ENCODE measurements at regions not wholly inside any gene's neighbourhood (a gene's known extent, or its start where the extent isn't known, plus 50 kb on each side); places are given as distances from the start of the nearest gene placed in this dataset.

DNA sequence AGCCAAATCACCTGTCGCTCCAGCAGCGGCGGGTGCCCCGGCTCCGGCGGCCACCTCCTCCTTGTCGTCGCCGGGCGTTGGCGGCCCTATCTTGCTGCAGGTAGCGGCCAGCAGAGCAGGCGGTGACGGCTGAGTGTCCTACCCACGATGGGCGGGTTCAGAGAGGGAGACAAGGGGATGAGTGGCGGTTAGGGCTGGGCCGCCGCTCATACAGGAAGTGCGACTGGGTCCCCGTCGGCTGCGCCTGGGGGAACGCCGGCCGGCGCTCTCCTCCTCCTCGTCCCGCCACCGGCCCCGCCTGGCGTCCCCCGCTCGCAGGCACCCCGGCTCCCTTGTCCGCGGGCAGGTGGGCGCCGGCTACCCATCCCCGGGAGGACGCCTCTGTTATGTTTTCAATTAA is 1692.0 kb downstream of the SLITRK5 start:
- H3K27me3 Mint-ChIP-seq (ENCODE audit: unreplicated experiment): no peaks in the 10 kb centered on the region
- DNase-seq (ENCODE audit: low spot score): no peak
- TF ChIP-seq, protein P1, sequence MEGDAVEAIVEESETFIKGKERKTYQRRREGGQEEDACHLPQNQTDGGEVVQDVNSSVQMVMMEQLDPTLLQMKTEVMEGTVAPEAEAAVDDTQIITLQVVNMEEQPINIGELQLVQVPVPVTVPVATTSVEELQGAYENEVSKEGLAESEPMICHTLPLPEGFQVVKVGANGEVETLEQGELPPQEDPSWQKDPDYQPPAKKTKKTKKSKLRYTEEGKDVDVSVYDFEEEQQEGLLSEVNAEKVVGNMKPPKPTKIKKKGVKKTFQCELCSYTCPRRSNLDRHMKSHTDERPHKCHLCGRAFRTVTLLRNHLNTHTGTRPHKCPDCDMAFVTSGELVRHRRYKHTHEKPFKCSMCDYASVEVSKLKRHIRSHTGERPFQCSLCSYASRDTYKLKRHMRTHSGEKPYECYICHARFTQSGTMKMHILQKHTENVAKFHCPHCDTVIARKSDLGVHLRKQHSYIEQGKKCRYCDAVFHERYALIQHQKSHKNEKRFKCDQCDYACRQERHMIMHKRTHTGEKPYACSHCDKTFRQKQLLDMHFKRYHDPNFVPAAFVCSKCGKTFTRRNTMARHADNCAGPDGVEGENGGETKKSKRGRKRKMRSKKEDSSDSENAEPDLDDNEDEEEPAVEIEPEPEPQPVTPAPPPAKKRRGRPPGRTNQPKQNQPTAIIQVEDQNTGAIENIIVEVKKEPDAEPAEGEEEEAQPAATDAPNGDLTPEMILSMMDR (IDR thresholded peaks at IDR 0.05; ENCODE audit: unreplicated experiment): no peak
- no peak overlapping the region for H3K4me3 Mint-ChIP-seq (ENCODE audit: unreplicated experiment)
- H3K4me1 Mint-ChIP-seq (ENCODE audit: unreplicated experiment): no peaks in the 10 kb centered on the region
- H3K9me3 Mint-ChIP-seq (ENCODE audit: unreplicated experiment): no peaks in the 10 kb centered on the region
- no peak overlapping the region for H3K27ac Mint-ChIP-seq (ENCODE audit: unreplicated experiment)
- no peaks in the 10 kb centered on the region for H3K36me3 Mint-ChIP-seq (ENCODE audit: low read depth, unreplicated experiment)

DNA sequence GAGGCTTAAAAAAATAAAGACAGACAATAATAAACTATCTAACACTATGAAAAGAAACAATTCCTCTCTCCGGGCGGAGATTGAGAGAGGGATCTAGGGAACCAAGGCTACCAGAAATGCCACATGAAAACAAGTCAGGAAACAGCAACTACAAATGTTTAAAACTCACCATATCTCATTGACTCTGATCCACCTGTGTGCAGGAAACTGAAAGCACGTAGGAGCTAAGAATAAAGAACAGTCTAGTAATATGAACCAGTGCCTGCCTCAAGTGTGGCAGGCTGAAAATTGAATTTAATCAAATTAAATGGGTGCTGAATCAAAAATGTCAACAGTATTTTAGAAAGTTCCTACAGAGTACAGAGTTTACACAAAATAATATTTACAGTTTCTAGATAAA is 1701.0 kb downstream of the SLITRK5 start:
- TF ChIP-seq, protein P1 (IDR thresholded peaks at IDR 0.05; ENCODE audit: unreplicated experiment): no peak
- no peak overlapping the region for H3K27ac Mint-ChIP-seq (ENCODE audit: unreplicated experiment)
- H3K4me1 Mint-ChIP-seq (ENCODE audit: unreplicated experiment): no peaks in the 10 kb centered on the region
- no peak overlapping the region for H3K4me3 Mint-ChIP-seq (ENCODE audit: unreplicated experiment)
- no peaks in the 10 kb centered on the region for H3K36me3 Mint-ChIP-seq (ENCODE audit: low read depth, unreplicated experiment)
- no peaks in the 10 kb centered on the region for H3K27me3 Mint-ChIP-seq (ENCODE audit: unreplicated experiment)
- no peak for DNase-seq (ENCODE audit: low spot score)
- no peaks in the 10 kb centered on the region for H3K9me3 Mint-ChIP-seq (ENCODE audit: unreplicated experiment)

DNA sequence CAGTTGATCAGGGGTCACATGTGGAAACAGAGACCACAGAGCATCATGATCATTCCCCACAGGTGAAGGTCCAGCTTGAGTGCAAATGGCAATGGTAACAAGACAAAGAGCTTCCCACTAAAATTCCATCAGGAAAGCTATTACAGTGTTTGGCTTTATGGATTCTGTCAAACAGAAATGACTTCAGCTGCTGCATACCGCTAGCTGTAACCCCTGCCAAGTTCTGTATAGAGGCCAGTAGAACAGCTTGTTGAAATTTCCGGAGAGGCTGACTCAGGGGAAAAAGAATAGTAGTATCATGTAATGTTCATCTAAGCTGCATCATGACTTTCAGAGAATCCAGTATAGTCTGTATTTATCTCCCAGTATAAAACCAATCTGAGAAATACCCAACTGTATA is 1704.7 kb downstream of the SLITRK5 start:
- no peak for DNase-seq (ENCODE audit: low spot score)
- no peak overlapping the region for H3K27ac Mint-ChIP-seq (ENCODE audit: unreplicated experiment)
- H3K9me3 Mint-ChIP-seq (ENCODE audit: unreplicated experiment): no peaks in the 10 kb centered on the region

DNA sequence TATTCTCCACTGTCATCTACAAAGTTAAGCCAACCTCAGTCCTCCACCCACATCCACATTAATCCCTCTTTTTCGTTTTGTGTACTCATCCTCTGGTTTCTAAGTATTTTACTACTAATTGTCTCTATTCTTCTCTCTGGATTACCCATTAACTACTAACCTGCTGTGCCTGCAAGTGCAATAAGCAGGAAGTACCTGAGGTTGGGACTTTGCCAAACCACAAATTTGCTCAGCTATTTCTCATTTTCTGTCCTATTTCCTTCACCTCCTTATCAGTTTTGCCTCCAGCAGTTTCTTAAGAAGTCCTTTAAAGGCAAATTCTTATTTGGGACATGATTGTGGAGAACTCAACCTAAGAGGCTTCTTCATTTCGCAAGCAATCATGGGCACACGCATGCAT is 1708.9 kb downstream of the SLITRK5 start:
- Mint-ChIP-seq H3K4me3 (ENCODE audit: unreplicated experiment) (no peak overlapping the region), H3K27me3 (ENCODE audit: unreplicated experiment) (no peaks in the 10 kb centered on the region), H3K9me3 (ENCODE audit: unreplicated experiment) (no peaks in the 10 kb centered on the region), H3K4me1 (ENCODE audit: unreplicated experiment) (no peaks in the 10 kb centered on the region), H3K27ac (ENCODE audit: unreplicated experiment) (no peak overlapping the region), H3K36me3 (ENCODE audit: low read depth, unreplicated experiment) (no peaks in the 10 kb centered on the region)
- TF ChIP-seq, protein P1 (IDR thresholded peaks at IDR 0.05; ENCODE audit: unreplicated experiment): no peak
- DNase-seq (ENCODE audit: low spot score): no peak

More for the DNA sequence above, 1704.7 kb downstream of the SLITRK5 start:
- H3K27me3 Mint-ChIP-seq (ENCODE audit: unreplicated experiment): no peaks in the 10 kb centered on the region
- TF ChIP-seq, protein P1 (IDR thresholded peaks at IDR 0.05; ENCODE audit: unreplicated experiment): no peak
- H3K36me3 Mint-ChIP-seq (ENCODE audit: low read depth, unreplicated experiment): no peaks in the 10 kb centered on the region
- H3K4me1 Mint-ChIP-seq (ENCODE audit: unreplicated experiment): no peaks in the 10 kb centered on the region
- no peak overlapping the region for H3K4me3 Mint-ChIP-seq (ENCODE audit: unreplicated experiment)

DNA sequence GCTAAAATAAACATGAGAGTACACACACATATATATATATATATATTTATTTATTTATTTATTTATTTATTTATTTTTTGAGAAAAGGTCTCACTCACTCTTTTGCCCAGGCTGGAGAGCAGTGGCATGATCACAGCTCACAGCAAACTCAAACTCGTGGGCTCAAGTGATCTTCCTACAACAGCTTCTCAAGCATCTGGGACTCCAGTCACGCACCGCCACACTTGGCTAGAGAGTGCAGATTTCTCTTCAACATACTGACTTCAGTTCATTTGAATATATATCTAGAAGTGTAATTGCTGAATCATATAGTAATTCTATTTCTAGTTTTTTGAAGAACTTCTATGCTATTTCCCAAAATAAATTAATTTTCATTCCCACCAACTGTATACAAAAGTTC is 1711.8 kb downstream of the SLITRK5 start:
- peaks cover 5% of the 10 kb centered on the region for H3K9me3 Mint-ChIP-seq (ENCODE audit: unreplicated experiment)
- no peaks in the 10 kb centered on the region for H3K36me3 Mint-ChIP-seq (ENCODE audit: low read depth, unreplicated experiment)

More for the DNA sequence above, 1711.8 kb downstream of the SLITRK5 start:
- Mint-ChIP-seq H3K4me3 (ENCODE audit: unreplicated experiment) (no peak overlapping the region), H3K27me3 (ENCODE audit: unreplicated experiment) (peaks cover 2% of the 10 kb centered on the region), H3K27ac (ENCODE audit: unreplicated experiment) (no peak overlapping the region), H3K4me1 (ENCODE audit: unreplicated experiment) (no peaks in the 10 kb centered on the region)
- TF ChIP-seq, protein P1 (IDR thresholded peaks at IDR 0.05; ENCODE audit: unreplicated experiment): no peak
- no peak for DNase-seq (ENCODE audit: low spot score)
